ENCODE measurements at regions not wholly inside any gene's neighbourhood (a gene's known extent, or its start where the extent isn't known, plus 50 kb on each side); places are given as distances from the start of the nearest gene placed in this dataset.

DNA sequence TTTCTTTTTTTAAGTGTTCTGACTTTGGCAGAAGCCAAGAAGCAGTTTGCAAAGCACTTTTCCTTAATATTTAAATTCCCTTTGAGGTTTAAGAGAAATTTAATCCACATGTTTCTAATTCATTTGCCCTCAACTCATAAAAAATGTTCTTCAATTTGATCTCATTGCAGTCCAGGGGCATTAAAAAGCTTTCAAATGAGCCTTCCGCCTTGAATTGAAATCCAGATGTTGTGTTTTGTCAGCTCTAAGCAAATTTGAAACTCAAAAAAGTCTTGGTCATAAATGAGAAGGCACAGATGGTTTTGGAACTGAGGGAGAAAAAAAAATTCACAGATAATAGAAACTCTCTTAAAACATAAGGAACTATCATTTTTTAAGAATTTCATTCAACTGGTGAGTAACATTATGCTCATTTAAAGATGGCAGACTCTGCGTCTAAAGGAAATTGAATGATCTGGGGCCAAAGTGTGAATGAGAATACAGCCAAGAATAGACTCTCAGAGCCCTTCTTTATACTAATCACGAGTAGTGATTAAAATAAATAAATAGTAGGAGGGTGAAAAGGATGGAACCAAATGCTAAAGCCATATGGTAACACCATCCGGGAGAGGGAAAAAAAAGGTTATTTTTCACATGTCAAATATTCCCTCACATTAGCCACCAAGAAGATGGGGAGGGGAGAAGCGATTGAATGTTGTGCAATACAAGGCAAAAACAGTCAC is 1304.7 kb downstream of the CDH8 start:
- TF ChIP-seq MXI1 (conservative IDR thresholded peaks at IDR 0.05; ENCODE audit: poor library complexity, severe bottlenecking) (no peak), RAD21 (conservative IDR thresholded peaks at IDR 0.05) (no peak), POLR2AphosphoS5 (IDR thresholded peaks at IDR 0.05) (no peak), EZH2 (IDR thresholded peaks at IDR 0.05; ENCODE audit: borderline replicate concordance, insufficient read depth, low read length, poor library complexity, severe bottlenecking) (no peak), TAF1 (IDR thresholded peaks at IDR 0.05; ENCODE audit: low read depth) (no peak), EP300 (conservative IDR thresholded peaks at IDR 0.05; ENCODE audit: poor library complexity, severe bottlenecking) (no peak), SMC3 (conservative IDR thresholded peaks at IDR 0.05; ENCODE audit: poor library complexity) (no peak)
- TF ChIP-seq, protein P1, sequence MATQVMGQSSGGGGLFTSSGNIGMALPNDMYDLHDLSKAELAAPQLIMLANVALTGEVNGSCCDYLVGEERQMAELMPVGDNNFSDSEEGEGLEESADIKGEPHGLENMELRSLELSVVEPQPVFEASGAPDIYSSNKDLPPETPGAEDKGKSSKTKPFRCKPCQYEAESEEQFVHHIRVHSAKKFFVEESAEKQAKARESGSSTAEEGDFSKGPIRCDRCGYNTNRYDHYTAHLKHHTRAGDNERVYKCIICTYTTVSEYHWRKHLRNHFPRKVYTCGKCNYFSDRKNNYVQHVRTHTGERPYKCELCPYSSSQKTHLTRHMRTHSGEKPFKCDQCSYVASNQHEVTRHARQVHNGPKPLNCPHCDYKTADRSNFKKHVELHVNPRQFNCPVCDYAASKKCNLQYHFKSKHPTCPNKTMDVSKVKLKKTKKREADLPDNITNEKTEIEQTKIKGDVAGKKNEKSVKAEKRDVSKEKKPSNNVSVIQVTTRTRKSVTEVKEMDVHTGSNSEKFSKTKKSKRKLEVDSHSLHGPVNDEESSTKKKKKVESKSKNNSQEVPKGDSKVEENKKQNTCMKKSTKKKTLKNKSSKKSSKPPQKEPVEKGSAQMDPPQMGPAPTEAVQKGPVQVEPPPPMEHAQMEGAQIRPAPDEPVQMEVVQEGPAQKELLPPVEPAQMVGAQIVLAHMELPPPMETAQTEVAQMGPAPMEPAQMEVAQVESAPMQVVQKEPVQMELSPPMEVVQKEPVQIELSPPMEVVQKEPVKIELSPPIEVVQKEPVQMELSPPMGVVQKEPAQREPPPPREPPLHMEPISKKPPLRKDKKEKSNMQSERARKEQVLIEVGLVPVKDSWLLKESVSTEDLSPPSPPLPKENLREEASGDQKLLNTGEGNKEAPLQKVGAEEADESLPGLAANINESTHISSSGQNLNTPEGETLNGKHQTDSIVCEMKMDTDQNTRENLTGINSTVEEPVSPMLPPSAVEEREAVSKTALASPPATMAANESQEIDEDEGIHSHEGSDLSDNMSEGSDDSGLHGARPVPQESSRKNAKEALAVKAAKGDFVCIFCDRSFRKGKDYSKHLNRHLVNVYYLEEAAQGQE (IDR thresholded peaks at IDR 0.05; ENCODE audit: borderline replicate concordance), result no peak
- TF ChIP-seq, protein P2, sequence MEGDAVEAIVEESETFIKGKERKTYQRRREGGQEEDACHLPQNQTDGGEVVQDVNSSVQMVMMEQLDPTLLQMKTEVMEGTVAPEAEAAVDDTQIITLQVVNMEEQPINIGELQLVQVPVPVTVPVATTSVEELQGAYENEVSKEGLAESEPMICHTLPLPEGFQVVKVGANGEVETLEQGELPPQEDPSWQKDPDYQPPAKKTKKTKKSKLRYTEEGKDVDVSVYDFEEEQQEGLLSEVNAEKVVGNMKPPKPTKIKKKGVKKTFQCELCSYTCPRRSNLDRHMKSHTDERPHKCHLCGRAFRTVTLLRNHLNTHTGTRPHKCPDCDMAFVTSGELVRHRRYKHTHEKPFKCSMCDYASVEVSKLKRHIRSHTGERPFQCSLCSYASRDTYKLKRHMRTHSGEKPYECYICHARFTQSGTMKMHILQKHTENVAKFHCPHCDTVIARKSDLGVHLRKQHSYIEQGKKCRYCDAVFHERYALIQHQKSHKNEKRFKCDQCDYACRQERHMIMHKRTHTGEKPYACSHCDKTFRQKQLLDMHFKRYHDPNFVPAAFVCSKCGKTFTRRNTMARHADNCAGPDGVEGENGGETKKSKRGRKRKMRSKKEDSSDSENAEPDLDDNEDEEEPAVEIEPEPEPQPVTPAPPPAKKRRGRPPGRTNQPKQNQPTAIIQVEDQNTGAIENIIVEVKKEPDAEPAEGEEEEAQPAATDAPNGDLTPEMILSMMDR (IDR thresholded peaks at IDR 0.05; ENCODE audit: poor library complexity, severe bottlenecking), result no peak
- Histone ChIP-seq H3K79me2 (replicated peaks; ENCODE audit: insufficient read depth, low read length) (no peaks in the 10 kb centered on the region), H3K9ac (ENCODE audit: low read length) (no peak overlapping the region), H3K4me2 (ENCODE audit: low read length) (no peak overlapping the region), H3F3A (ENCODE audit: insufficient read depth, low read length, poor library complexity, severe bottlenecking) (no peaks in the 10 kb centered on the region), H3K36me3 (ENCODE audit: insufficient read depth, low read length) (no peaks in the 10 kb centered on the region), H3K27ac (ENCODE audit: low read length) (no peak overlapping the region), H3K9me2 (ENCODE audit: insufficient read depth, low read length) (no peaks in the 10 kb centered on the region), H3K4me3 (ENCODE audit: low read length) (no peak overlapping the region), H2AFZ (ENCODE audit: low read depth, low read length) (no peak overlapping the region), H3K27me3 (ENCODE audit: insufficient read depth, low read depth, low read length) (no peaks in the 10 kb centered on the region), H4K20me1 (ENCODE audit: insufficient read depth) (no peaks in the 10 kb centered on the region), H3K9me3 (ENCODE audit: low read length) (no peaks in the 10 kb centered on the region)

DNA sequence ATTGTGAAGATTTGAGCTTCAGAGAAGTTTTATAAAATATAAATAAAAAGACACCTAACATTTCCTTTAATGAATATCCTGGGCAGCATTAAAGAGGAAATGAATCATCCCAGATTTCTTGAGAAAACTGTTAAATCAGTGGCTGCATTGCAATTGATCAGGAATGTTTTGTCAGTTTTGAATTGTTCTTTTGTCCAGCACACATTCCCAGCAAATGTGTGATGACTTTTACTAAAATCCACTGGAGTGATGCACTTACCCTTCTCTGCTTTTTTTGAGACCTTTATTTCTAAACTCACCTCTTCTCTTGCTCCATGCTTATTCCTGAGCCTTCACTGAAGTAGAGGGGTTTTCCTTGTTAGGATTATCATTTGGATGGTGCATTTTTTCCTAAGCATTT is 1307.2 kb downstream of the CDH8 start:
- Histone ChIP-seq H3K9me2 (ENCODE audit: insufficient read depth, low read length) (no peaks in the 10 kb centered on the region), H3K27ac (ENCODE audit: low read length) (no peak overlapping the region), H3K9me3 (ENCODE audit: low read length) (no peaks in the 10 kb centered on the region), H3K9ac (ENCODE audit: low read length) (no peak overlapping the region), H2AFZ (ENCODE audit: low read depth, low read length) (no peak overlapping the region), H3K79me2 (replicated peaks; ENCODE audit: insufficient read depth, low read length) (no peaks in the 10 kb centered on the region), H3K4me3 (ENCODE audit: low read length) (no peak overlapping the region), H3F3A (ENCODE audit: insufficient read depth, low read length, poor library complexity, severe bottlenecking) (no peaks in the 10 kb centered on the region), H3K27me3 (ENCODE audit: insufficient read depth, low read depth, low read length) (no peaks in the 10 kb centered on the region), H3K4me2 (ENCODE audit: low read length) (no peak overlapping the region), H4K20me1 (ENCODE audit: insufficient read depth) (no peaks in the 10 kb centered on the region), H3K36me3 (ENCODE audit: insufficient read depth, low read length) (no peaks in the 10 kb centered on the region)
- TF ChIP-seq, protein P2 (IDR thresholded peaks at IDR 0.05; ENCODE audit: poor library complexity, severe bottlenecking), result no peak
- TF ChIP-seq EZH2 (IDR thresholded peaks at IDR 0.05; ENCODE audit: borderline replicate concordance, insufficient read depth, low read length, poor library complexity, severe bottlenecking), result no peak
- TF ChIP-seq SMC3 (conservative IDR thresholded peaks at IDR 0.05; ENCODE audit: poor library complexity), result no peak
- no peak for TF ChIP-seq RAD21 (conservative IDR thresholded peaks at IDR 0.05)
- no peak for TF ChIP-seq TAF1 (IDR thresholded peaks at IDR 0.05; ENCODE audit: low read depth)
- TF ChIP-seq POLR2AphosphoS5 (IDR thresholded peaks at IDR 0.05), result no peak
- TF ChIP-seq, protein P1 (IDR thresholded peaks at IDR 0.05; ENCODE audit: borderline replicate concordance), result no peak

Measured in neural cell (in vitro differentiated cells).